ENCODE measurements at regions not wholly inside any gene's neighbourhood (a gene's known extent, or its start where the extent isn't known, plus 50 kb on each side); places are given as distances from the start of the nearest gene placed in this dataset.

DNA sequence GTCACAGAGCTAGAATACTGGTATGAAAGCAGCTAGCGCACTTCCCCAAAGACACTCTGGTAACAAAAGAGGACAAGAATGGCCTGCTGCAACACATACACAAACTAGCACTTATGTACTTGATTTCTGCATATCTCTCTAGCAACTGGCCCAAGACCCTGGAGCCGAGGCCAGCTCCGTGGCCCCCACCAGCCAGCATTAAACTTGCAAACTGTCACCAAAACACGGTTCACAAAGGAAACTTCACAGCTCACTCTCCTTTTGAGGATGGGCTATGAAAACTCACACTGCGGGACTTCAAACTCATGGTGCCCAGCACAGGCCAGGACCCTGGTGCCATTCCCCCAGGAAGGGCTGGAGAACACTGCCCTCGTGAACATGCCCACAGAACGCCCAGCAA, 115.9 kb upstream of the RPS6KA2 start:
- TF ChIP-seq, protein P1, sequence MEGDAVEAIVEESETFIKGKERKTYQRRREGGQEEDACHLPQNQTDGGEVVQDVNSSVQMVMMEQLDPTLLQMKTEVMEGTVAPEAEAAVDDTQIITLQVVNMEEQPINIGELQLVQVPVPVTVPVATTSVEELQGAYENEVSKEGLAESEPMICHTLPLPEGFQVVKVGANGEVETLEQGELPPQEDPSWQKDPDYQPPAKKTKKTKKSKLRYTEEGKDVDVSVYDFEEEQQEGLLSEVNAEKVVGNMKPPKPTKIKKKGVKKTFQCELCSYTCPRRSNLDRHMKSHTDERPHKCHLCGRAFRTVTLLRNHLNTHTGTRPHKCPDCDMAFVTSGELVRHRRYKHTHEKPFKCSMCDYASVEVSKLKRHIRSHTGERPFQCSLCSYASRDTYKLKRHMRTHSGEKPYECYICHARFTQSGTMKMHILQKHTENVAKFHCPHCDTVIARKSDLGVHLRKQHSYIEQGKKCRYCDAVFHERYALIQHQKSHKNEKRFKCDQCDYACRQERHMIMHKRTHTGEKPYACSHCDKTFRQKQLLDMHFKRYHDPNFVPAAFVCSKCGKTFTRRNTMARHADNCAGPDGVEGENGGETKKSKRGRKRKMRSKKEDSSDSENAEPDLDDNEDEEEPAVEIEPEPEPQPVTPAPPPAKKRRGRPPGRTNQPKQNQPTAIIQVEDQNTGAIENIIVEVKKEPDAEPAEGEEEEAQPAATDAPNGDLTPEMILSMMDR (conservative IDR thresholded peaks at IDR 0.05 in 1 of 2, IDR thresholded peaks at IDR 0.05 in 1 of 2; ENCODE audit: extremely low read depth in 1 of 2, insufficient read depth in 1 of 2, low read depth in 1 of 2, low read length in 2 of 2): no peak
- TF ChIP-seq EZH2 (IDR thresholded peaks at IDR 0.05; ENCODE audit: borderline replicate concordance, low read length): no peak

All from mammary epithelial cell (primary cell).